SK-N-SH treated with all-trans-retinoic acid at 6 μM for 48 hours (cell line): ENCODE measurements at regions not wholly inside any gene's neighbourhood (a gene's known extent, or its start where the extent isn't known, plus 50 kb on each side); places are given as distances from the start of the nearest gene placed in this dataset.

ENCODE experiments used
- ATAC-seq: fragments of 200-7000 bp; cut with Tn5 transposase; 3 replicates; pipeline ENCODE4 v1.9.1; 2020; ENCODE audit warnings: mild to moderate bottlenecking, moderate library complexity
- ARNTL ChIP-seq: fragments of 450-650 bp; formaldehyde crosslinking; IDR thresholded peaks from 2 replicates; pipeline ENCODE4 v1.5.0; 2020; ENCODE audit warnings: low read depth, mild to moderate bottlenecking, moderate library complexity, borderline replicate concordance
- BACH2 ChIP-seq: fragments of 250-450 bp; sonication (Bioruptor Pico); IDR thresholded peaks from 2 replicates; pipeline ENCODE4 v1.9.0; 2021; ENCODE audit warnings: mild to moderate bottlenecking, borderline replicate concordance
- CSDC2 ChIP-seq: fragments of 250-450 bp; sonication (Bioruptor Pico); IDR thresholded peaks from 2 replicates; pipeline ENCODE4 v1.5.0; 2020; ENCODE audit warnings: mild to moderate bottlenecking, moderate library complexity
- ESRRG ChIP-seq: fragments of 250-450 bp; sonication (Bioruptor Pico); IDR thresholded peaks from 2 replicates; pipeline ENCODE4 v1.6.1; 2021; ENCODE audit warnings: mild to moderate bottlenecking
- ISL1 ChIP-seq: fragments of 250-450 bp; sonication (Bioruptor Pico); IDR thresholded peaks from 2 replicates; pipeline ENCODE4 v2.1.2; 2022; ENCODE audit warnings: mild to moderate bottlenecking, moderate library complexity
- OSR1 ChIP-seq: fragments of 250-450 bp; sonication (Bioruptor Pico); IDR thresholded peaks from 2 replicates; pipeline ENCODE4 v1.8.0; 2022; ENCODE audit warnings: moderate library complexity, mild to moderate bottlenecking, inconsistent platforms
- TCF4 ChIP-seq: fragments of 250-450 bp; sonication (Bioruptor Pico); IDR thresholded peaks from 2 replicates; pipeline ENCODE4 v1.8.0; 2021; ENCODE audit warnings: mild to moderate bottlenecking, moderate library complexity, borderline replicate concordance
- TOX ChIP-seq: fragments of 250-450 bp; sonication (Bioruptor Pico); IDR thresholded peaks from 2 replicates; pipeline ENCODE4 v1.8.0; 2021; ENCODE audit warnings: mild to moderate bottlenecking, moderate library complexity, borderline replicate concordance
- ZC3H10 ChIP-seq: fragments of 250-450 bp; sonication (Bioruptor Pico); IDR thresholded peaks from 2 replicates; pipeline ENCODE4 v1.5.1; 2021; ENCODE audit warnings: mild to moderate bottlenecking, moderate library complexity
- ZFP3 ChIP-seq: fragments of 250-450 bp; sonication (Bioruptor Pico); IDR thresholded peaks from 2 replicates; pipeline ENCODE4 v1.5.0; 2020; ENCODE audit warnings: mild to moderate bottlenecking, moderate library complexity
- ZFP30 ChIP-seq: fragments of 450-650 bp; formaldehyde crosslinking; IDR thresholded peaks from 2 replicates; pipeline ENCODE4 v1.5.0; 2022; ENCODE audit warnings: mild to moderate bottlenecking, moderate library complexity
- ZNF565 ChIP-seq: fragments of 450-650 bp; formaldehyde crosslinking; conservative IDR thresholded peaks from 2 replicates; pipeline ENCODE4 v1.5.0; 2020; ENCODE audit warnings: low read depth, mild to moderate bottlenecking, moderate library complexity
- ZNF70 ChIP-seq: fragments of 450-650 bp; formaldehyde crosslinking; IDR thresholded peaks from 2 replicates; pipeline ENCODE4 v1.5.0; 2020; ENCODE audit warnings: mild to moderate bottlenecking, moderate library complexity
- TF ChIP-seq, protein P1 (sequence below): fragments of 250-450 bp; sonication (Bioruptor Pico); IDR thresholded peaks from 2 replicates; pipeline ENCODE4 v1.5.0; 2020; ENCODE audit warnings: mild to moderate bottlenecking, moderate library complexity
- TF ChIP-seq, protein P2 (sequence below): fragments of 250-450 bp; sonication (Bioruptor Pico); IDR thresholded peaks from 2 replicates; pipeline ENCODE4 v1.8.0; 2021; ENCODE audit warnings: low read depth, mild to moderate bottlenecking, moderate library complexity, borderline replicate concordance
- TF ChIP-seq, protein P3 (sequence below): fragments of 250-450 bp; sonication (Bioruptor Pico); IDR thresholded peaks from 2 replicates; pipeline ENCODE4 v1.8.0; 2020; ENCODE audit warnings: mild to moderate bottlenecking, moderate library complexity, borderline replicate concordance
- TF ChIP-seq, protein P4 (sequence below): fragments of 250-450 bp; sonication (Bioruptor Pico); IDR thresholded peaks from 2 replicates; pipeline ENCODE4 v1.5.1; 2020; ENCODE audit warnings: low read depth, mild to moderate bottlenecking, moderate library complexity
- TF ChIP-seq, protein P5 (sequence below): fragments of 250-450 bp; sonication (Bioruptor Pico); IDR thresholded peaks from 2 replicates; pipeline ENCODE4 v1.5.1; 2021; ENCODE audit warnings: mild to moderate bottlenecking, moderate library complexity

DNA sequence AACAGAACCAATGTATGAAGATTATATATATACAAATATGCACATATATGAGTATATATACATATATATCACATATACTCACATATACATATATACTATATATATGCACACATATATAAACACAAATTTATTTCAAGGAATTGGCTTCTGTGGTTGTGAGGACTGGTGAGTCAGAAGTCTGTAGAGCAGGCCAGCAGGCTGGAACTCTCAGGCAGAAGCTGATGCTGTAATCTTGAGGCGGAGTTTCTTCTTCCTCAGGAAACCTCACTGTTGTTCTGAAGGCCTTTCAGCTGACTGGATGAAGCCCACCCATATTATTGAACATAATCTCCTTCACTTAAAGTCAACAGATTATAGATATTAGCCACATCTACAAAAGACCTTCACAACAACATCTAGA, 143.9 kb upstream of the CREB1 start (continued):
- no peak for TF ChIP-seq TOX (CRISPR knock-in tag)

DNA sequence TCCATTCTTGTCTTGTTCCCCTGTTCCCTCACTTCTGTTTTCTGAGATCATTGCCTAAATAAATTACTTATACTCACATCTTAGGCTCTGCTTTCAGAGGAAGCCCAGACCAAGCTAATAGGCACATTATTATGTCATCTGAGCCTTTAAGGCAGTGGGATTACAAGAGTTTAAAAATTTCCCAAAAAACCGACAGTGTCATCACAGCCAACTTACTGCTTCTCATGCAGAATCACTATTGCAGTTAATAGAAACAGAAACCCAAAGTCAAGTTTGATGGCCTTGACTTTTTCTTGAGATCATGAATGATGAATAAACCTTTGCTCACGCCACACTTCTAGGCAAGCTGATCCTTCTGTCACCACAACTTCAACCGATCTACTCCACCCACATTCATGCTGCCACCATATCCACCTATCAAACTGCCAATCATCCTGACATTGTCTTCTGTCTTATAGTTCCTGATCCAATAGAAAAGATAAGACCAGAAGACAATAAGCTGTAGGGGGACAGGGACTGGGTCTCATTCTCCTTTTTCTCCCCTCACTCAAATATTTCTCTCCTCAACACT, 142.7 kb upstream of the CREB1 start:
- ATAC-seq = no peak
- TF ChIP-seq BACH2 (CRISPR knock-in tag) (no peak), ESRRG (CRISPR knock-in tag) (no peak), ZFP30 (CRISPR knock-in tag) (no peak), ARNTL (CRISPR knock-in tag) (no peak), TCF4 (CRISPR knock-in tag) (no peak), ZC3H10 (no peak), ZFP3 (CRISPR knock-in tag) (no peak)
- TF ChIP-seq, protein P1, sequence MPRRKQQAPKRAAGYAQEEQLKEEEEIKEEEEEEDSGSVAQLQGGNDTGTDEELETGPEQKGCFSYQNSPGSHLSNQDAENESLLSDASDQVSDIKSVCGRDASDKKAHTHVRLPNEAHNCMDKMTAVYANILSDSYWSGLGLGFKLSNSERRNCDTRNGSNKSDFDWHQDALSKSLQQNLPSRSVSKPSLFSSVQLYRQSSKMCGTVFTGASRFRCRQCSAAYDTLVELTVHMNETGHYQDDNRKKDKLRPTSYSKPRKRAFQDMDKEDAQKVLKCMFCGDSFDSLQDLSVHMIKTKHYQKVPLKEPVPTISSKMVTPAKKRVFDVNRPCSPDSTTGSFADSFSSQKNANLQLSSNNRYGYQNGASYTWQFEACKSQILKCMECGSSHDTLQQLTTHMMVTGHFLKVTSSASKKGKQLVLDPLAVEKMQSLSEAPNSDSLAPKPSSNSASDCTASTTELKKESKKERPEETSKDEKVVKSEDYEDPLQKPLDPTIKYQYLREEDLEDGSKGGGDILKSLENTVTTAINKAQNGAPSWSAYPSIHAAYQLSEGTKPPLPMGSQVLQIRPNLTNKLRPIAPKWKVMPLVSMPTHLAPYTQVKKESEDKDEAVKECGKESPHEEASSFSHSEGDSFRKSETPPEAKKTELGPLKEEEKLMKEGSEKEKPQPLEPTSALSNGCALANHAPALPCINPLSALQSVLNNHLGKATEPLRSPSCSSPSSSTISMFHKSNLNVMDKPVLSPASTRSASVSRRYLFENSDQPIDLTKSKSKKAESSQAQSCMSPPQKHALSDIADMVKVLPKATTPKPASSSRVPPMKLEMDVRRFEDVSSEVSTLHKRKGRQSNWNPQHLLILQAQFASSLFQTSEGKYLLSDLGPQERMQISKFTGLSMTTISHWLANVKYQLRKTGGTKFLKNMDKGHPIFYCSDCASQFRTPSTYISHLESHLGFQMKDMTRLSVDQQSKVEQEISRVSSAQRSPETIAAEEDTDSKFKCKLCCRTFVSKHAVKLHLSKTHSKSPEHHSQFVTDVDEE = no peak
- TF ChIP-seq, protein P2, sequence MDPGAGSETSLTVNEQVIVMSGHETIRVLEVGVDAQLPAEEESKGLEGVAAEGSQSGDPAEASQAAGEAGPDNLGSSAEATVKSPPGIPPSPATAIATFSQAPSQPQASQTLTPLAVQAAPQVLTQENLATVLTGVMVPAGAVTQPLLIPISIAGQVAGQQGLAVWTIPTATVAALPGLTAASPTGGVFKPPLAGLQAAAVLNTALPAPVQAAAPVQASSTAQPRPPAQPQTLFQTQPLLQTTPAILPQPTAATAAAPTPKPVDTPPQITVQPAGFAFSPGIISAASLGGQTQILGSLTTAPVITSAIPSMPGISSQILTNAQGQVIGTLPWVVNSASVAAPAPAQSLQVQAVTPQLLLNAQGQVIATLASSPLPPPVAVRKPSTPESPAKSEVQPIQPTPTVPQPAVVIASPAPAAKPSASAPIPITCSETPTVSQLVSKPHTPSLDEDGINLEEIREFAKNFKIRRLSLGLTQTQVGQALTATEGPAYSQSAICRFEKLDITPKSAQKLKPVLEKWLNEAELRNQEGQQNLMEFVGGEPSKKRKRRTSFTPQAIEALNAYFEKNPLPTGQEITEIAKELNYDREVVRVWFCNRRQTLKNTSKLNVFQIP (CRISPR knock-in tag) = no peak
- TF ChIP-seq, protein P3, sequence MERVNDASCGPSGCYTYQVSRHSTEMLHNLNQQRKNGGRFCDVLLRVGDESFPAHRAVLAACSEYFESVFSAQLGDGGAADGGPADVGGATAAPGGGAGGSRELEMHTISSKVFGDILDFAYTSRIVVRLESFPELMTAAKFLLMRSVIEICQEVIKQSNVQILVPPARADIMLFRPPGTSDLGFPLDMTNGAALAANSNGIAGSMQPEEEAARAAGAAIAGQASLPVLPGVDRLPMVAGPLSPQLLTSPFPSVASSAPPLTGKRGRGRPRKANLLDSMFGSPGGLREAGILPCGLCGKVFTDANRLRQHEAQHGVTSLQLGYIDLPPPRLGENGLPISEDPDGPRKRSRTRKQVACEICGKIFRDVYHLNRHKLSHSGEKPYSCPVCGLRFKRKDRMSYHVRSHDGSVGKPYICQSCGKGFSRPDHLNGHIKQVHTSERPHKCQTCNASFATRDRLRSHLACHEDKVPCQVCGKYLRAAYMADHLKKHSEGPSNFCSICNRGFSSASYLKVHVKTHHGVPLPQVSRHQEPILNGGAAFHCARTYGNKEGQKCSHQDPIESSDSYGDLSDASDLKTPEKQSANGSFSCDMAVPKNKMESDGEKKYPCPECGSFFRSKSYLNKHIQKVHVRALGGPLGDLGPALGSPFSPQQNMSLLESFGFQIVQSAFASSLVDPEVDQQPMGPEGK (CRISPR knock-in tag) = no peak
- TF ChIP-seq, protein P4, sequence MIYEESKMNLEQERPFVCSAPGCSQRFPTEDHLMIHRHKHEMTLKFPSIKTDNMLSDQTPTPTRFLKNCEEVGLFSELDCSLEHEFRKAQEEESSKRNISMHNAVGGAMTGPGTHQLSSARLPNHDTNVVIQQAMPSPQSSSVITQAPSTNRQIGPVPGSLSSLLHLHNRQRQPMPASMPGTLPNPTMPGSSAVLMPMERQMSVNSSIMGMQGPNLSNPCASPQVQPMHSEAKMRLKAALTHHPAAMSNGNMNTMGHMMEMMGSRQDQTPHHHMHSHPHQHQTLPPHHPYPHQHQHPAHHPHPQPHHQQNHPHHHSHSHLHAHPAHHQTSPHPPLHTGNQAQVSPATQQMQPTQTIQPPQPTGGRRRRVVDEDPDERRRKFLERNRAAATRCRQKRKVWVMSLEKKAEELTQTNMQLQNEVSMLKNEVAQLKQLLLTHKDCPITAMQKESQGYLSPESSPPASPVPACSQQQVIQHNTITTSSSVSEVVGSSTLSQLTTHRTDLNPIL (CRISPR knock-in tag) = no peak

DNA sequence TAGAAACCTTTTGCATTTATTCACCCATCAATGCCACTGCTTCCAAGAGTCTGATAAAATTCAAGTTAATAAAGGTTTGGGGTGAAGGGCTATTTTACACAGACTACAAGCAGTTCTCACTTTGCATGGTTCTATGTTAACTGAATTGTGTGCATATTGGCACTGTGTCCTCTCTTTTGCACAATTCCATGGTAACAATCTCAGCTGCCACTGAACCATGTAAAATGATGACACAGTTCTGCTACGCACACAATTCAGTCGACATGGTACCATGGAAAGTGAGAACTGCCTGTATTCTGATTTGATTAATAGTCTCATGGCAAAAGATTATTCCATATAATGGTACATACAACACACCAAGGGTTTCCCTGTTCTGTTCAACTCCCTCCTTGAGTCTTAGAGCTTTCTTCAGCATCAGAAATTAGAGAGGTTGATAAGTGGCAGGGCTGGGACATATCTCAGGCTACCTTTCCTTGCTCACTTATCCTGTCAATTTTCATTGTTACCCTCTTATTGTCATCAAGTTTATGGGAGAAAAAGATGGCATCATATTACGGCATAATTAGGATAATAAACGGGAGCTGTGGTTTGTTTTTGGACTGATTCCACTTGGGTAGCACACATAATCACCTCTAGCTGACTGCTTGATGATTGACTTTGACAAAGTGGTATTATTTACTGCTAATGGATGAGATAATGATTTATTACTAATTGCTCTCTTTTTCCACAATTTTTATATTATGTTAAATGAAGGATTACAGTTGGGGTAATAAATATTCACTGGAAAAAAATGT, 139.3 kb upstream of the CREB1 start:
- ATAC-seq = no peak
- TF ChIP-seq, protein P5, sequence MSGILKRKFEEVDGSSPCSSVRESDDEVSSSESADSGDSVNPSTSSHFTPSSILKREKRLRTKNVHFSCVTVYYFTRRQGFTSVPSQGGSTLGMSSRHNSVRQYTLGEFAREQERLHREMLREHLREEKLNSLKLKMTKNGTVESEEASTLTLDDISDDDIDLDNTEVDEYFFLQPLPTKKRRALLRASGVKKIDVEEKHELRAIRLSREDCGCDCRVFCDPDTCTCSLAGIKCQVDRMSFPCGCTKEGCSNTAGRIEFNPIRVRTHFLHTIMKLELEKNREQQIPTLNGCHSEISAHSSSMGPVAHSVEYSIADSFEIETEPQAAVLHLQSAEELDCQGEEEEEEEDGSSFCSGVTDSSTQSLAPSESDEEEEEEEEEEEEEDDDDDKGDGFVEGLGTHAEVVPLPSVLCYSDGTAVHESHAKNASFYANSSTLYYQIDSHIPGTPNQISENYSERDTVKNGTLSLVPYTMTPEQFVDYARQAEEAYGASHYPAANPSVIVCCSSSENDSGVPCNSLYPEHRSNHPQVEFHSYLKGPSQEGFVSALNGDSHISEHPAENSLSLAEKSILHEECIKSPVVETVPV (CRISPR knock-in tag) = no peak
- TF ChIP-seq TCF4 (CRISPR knock-in tag) (no peak), BACH2 (CRISPR knock-in tag) (no peak), OSR1 (CRISPR knock-in tag) (no peak), ZFP3 (CRISPR knock-in tag) (no peak), TOX (CRISPR knock-in tag) (no peak), CSDC2 (CRISPR knock-in tag) (no peak), ZNF565 (CRISPR knock-in tag) (no peak), ARNTL (CRISPR knock-in tag) (no peak), ISL1 (CRISPR knock-in tag) (no peak), ZNF70 (CRISPR knock-in tag) (no peak)
- TF ChIP-seq, protein P3 (CRISPR knock-in tag) = no peak
- TF ChIP-seq, protein P4 (CRISPR knock-in tag) = no peak
- TF ChIP-seq, protein P2 (CRISPR knock-in tag) = no peak
